H1 (cell line): ENCODE measurements at regions not wholly inside any gene's neighbourhood (a gene's known extent, or its start where the extent isn't known, plus 50 kb on each side); places are given as distances from the start of the nearest gene placed in this dataset.

Experiments used
- CTCF ChIA-PET: fragments of 300-600 bp; sonication (Branson Sonifier 250); formaldehyde crosslinking; loops from one replicate; lab custom pipeline; 2021; ENCODE audit not compliant: partially characterized antibody; lab: Charles Lee
- POLR2A ChIA-PET: fragments of 300-600 bp; sonication (Branson Sonifier 250); formaldehyde crosslinking; loops from one replicate; lab custom pipeline; 2021; ENCODE audit warnings: inconsistent platforms; ENCODE audit not compliant: partially characterized antibody; lab: Charles Lee
- DNase-seq, 2 experiments: peaks; one replicate each; pipeline versions ENCODE4 v3.0.0 to v3.0.0-alpha.2; 2010 to 2022; ENCODE audit warnings: low spot score in 2 of 2, low read depth in 1 of 2, mixed read lengths in 1 of 2
- FAIRE-seq: peaks from 2 replicates; lab custom pipeline; 2011; peaks lifted over from hg19 to GRCh38; lab: Jason Lieb, UNC
- H2AFZ ChIP-seq: 2 replicates; pipeline ENCODE4 v1.8.1; 2012; ENCODE audit warnings: low read length, inconsistent platforms
- H2AK5ac ChIP-seq: 2 replicates; pipeline ENCODE4 v1.6.1; 2013; ENCODE audit warnings: low read depth, low read length
- H2BK120ac ChIP-seq: replicated peaks from 2 replicates; pipeline ENCODE3; 2013; ENCODE audit warnings: low read depth, low read length, inconsistent platforms
- H2BK12ac ChIP-seq: 2 replicates; pipeline ENCODE4 v1.6.1; 2013; ENCODE audit warnings: low read depth, low read length
- H2BK15ac ChIP-seq: 2 replicates; pipeline ENCODE4 v1.6.1; 2013; ENCODE audit warnings: low read length
- H2BK20ac ChIP-seq: 2 replicates; pipeline ENCODE4 v1.6.1; 2013; ENCODE audit warnings: low read length
- H2BK5ac ChIP-seq: 2 replicates; pipeline ENCODE4 v1.6.1; 2013; ENCODE audit warnings: low read depth, low read length
- H3K14ac ChIP-seq: 2 replicates; pipeline ENCODE4 v1.6.1; 2013; ENCODE audit warnings: inconsistent platforms; ENCODE audit not compliant: insufficient read length
- H3K18ac ChIP-seq: 2 replicates; pipeline ENCODE4 v1.6.1; 2013; ENCODE audit warnings: low read length; ENCODE audit errors: extremely low read depth
- H3K23ac ChIP-seq: 2 replicates; pipeline ENCODE4 v1.6.1; 2013; ENCODE audit warnings: inconsistent platforms; ENCODE audit not compliant: insufficient read length
- H3K23me2 ChIP-seq: 2 replicates; pipeline ENCODE4 v1.6.1; 2013; ENCODE audit warnings: low read depth, low read length
- H3K27ac ChIP-seq: 2 replicates; pipeline ENCODE4 v1.6.1; 2011; ENCODE audit warnings: low read depth, low read length, inconsistent platforms
- H3K27me3 ChIP-seq, 4 experiments: replicated peaks in 1 of 4; 1 replicate in 1 of 4; 2 replicates in 3 of 4; pipeline versions ENCODE4 v1.6.1 to v1.8.1; 2011 to 2013; ENCODE audit warnings: low read length in 3 of 4, mild to moderate bottlenecking in 3 of 4, inconsistent platforms in 2 of 4, mixed read lengths in 2 of 4, moderate library complexity in 1 of 4; ENCODE audit not compliant: control insufficient read depth in 3 of 4, insufficient read depth in 3 of 4; ENCODE audit errors: extremely low read depth in 1 of 4
- H3K36me3 ChIP-seq, 4 experiments: 2 replicates each; pipeline versions ENCODE4 v1.6.1 to v1.8.1; 2011 to 2013; ENCODE audit warnings: mild to moderate bottlenecking in 4 of 4, low read length in 3 of 4, moderate library complexity in 2 of 4, control low read depth in 1 of 4, inconsistent platforms in 1 of 4; ENCODE audit not compliant: insufficient read depth in 4 of 4, control insufficient read depth in 2 of 4
- H3K4ac ChIP-seq: replicated peaks from 2 replicates; pipeline ENCODE3; 2013; ENCODE audit warnings: low read length, low read depth, mixed read lengths, inconsistent platforms; ENCODE audit not compliant: insufficient read length
- H3K4me1 ChIP-seq, 4 experiments: replicated peaks in 1 of 4; 1 replicate in 1 of 4; 2 replicates in 3 of 4; pipeline versions ENCODE4 v1.6.1 to v1.8.1; 2011 to 2013; ENCODE audit warnings: low read length in 3 of 4, inconsistent platforms in 2 of 4, mixed read lengths in 1 of 4; ENCODE audit not compliant: insufficient read depth in 4 of 4, control insufficient read depth in 3 of 4
- H3K4me2 ChIP-seq, 2 experiments: 2 replicates each; pipeline versions ENCODE4 v1.6.1 to v1.8.1; 2011 to 2013; ENCODE audit warnings: low read depth in 2 of 2, low read length in 2 of 2, control low read depth in 1 of 2, inconsistent platforms in 1 of 2, mild to moderate bottlenecking in 1 of 2; ENCODE audit not compliant: insufficient read depth in 1 of 2
- H3K4me3 ChIP-seq, 4 experiments: fragments of 200-600, 300-600 bp in 1 of 4; sonication (generic), shearing (Covaris generic), sonication (Bioruptor Twin) in 1 of 4; 2 replicates each; pipeline versions ENCODE4 v1.5.1 to v1.8.1; 2011 to 2016; ENCODE audit warnings: low read length in 4 of 4, low read depth in 3 of 4, control low read depth in 2 of 4, inconsistent platforms in 2 of 4, mild to moderate bottlenecking in 2 of 4, mixed read lengths in 1 of 4, moderate library complexity in 1 of 4; ENCODE audit not compliant: insufficient read depth in 2 of 4; ENCODE audit errors: extremely low read depth in 1 of 4
- H3K56ac ChIP-seq: replicated peaks from 2 replicates; pipeline ENCODE3; 2013; ENCODE audit warnings: low read depth, mild to moderate bottlenecking, mixed read lengths, low read length, inconsistent platforms; ENCODE audit not compliant: insufficient read length
- H3K79me1 ChIP-seq: 2 replicates; pipeline ENCODE4 v1.6.1; 2013; ENCODE audit warnings: low read depth, low read length, control low read depth
- H3K79me2 ChIP-seq, 2 experiments: 2 replicates each; pipeline versions ENCODE4 v1.6.1 to v1.8.1; 2012 to 2013; ENCODE audit warnings: low read length in 2 of 2, mild to moderate bottlenecking in 2 of 2, inconsistent platforms in 1 of 2; ENCODE audit not compliant: insufficient read depth in 2 of 2, control insufficient read depth in 1 of 2
- H3K9ac ChIP-seq, 4 experiments: replicated peaks in 1 of 4; 1 replicate in 1 of 4; 2 replicates in 3 of 4; pipeline versions ENCODE4 v1.6.1 to v1.8.1; 2011 to 2013; ENCODE audit warnings: low read depth in 3 of 4, low read length in 3 of 4, control low read depth in 2 of 4, mild to moderate bottlenecking in 2 of 4, moderate library complexity in 2 of 4, inconsistent platforms in 1 of 4; ENCODE audit errors: extremely low read depth in 1 of 4
- H3K9me3 ChIP-seq, 2 experiments: 2 replicates each; pipeline versions ENCODE4 v1.6.1 to v1.8.1; 2012 to 2013; ENCODE audit warnings: mild to moderate bottlenecking in 2 of 2, moderate library complexity in 2 of 2, control low read depth in 1 of 2, inconsistent platforms in 1 of 2, low read depth in 1 of 2, low read length in 1 of 2, mixed read lengths in 1 of 2; ENCODE audit not compliant: insufficient read depth in 2 of 2
- H4K20me1 ChIP-seq, 2 experiments: replicated peaks in 1 of 2; 2 replicates each; pipeline versions ENCODE3 to v1.8.1; 2011 to 2013; ENCODE audit warnings: inconsistent platforms in 2 of 2, low read length in 2 of 2, mild to moderate bottlenecking in 1 of 2; ENCODE audit not compliant: insufficient read depth in 2 of 2, control insufficient read depth in 1 of 2
- H4K5ac ChIP-seq: 2 replicates; pipeline ENCODE4 v1.6.1; 2013; ENCODE audit warnings: low read length, low read depth, mixed read lengths, inconsistent platforms; ENCODE audit not compliant: insufficient read length
- H4K8ac ChIP-seq: 2 replicates; pipeline ENCODE4 v1.8.0; 2013; ENCODE audit warnings: mild to moderate bottlenecking, moderate library complexity, low read length, inconsistent platforms; ENCODE audit not compliant: insufficient read depth; ENCODE audit errors: extremely low read depth
- H4K91ac ChIP-seq: replicated peaks from 2 replicates; pipeline ENCODE3; 2013; ENCODE audit warnings: low read length, mixed read lengths, inconsistent platforms; ENCODE audit not compliant: insufficient read length
- CBX8 ChIP-seq: fragments of 300-800, 300-1000 bp; sonication (generic); IDR thresholded peaks from 2 replicates; pipeline ENCODE4 v1.7.1; 2016; ENCODE audit warnings: low read depth, low read length, borderline replicate concordance
- CEBPB ChIP-seq: IDR thresholded peaks from 2 replicates; pipeline ENCODE4 v1.6.1; 2012; ENCODE audit warnings: low read depth, low read length
- FOSL1 ChIP-seq: IDR thresholded peaks from 2 replicates; pipeline ENCODE4 v1.6.1; 2011; ENCODE audit warnings: mild to moderate bottlenecking, low read depth, low read length, moderate library complexity; ENCODE audit not compliant: insufficient read depth
- JUND ChIP-seq: IDR thresholded peaks from 2 replicates; pipeline ENCODE4 v1.6.1; 2011; ENCODE audit warnings: mild to moderate bottlenecking, improper control_type of control experiment, low read length
- NANOG ChIP-seq: IDR thresholded peaks from 2 replicates; pipeline ENCODE4 v1.6.1; 2011; ENCODE audit warnings: low read length, low read depth, mild to moderate bottlenecking, inconsistent platforms; ENCODE audit not compliant: insufficient read depth, poor library complexity, severe bottlenecking
- RFX5 ChIP-seq: IDR thresholded peaks from 2 replicates; pipeline ENCODE4 v1.6.1; 2011; ENCODE audit warnings: low read depth, low read length, improper control_type of control experiment, borderline replicate concordance
- SAP30 ChIP-seq: fragments of 300-600 bp; sonication (generic); IDR thresholded peaks from 2 replicates; pipeline ENCODE4 v1.7.1; 2012; ENCODE audit warnings: low read length, moderate library complexity, mild to moderate bottlenecking, inconsistent platforms; ENCODE audit not compliant: insufficient read depth, insufficient replicate concordance
- SP2 ChIP-seq: IDR thresholded peaks from 2 replicates; pipeline ENCODE4 v1.6.1; 2012; ENCODE audit warnings: mild to moderate bottlenecking, low read length, inconsistent platforms
- SUZ12 ChIP-seq: fragments of 200-600 bp; sonication (generic); IDR thresholded peaks from 2 replicates; pipeline ENCODE4 v1.6.1; 2012; ENCODE audit warnings: mild to moderate bottlenecking, inconsistent platforms, low read length, moderate library complexity, mixed read lengths
- TAF7 ChIP-seq: optimal IDR thresholded peaks from 2 replicates; pipeline ENCODE3; 2011; ENCODE audit warnings: low read depth, mild to moderate bottlenecking, inconsistent platforms, low read length, moderate library complexity, borderline replicate concordance
- WGBS, 2 experiments: shearing (Covaris generic) in 1 of 2; methylation state at CpG; one replicate each; pipeline versions ENCODE4 v1.1.6 to v1.1.7; 2013 to 2015; ENCODE audit warnings: low lambda C conversion rate in 2 of 2, mixed read lengths in 2 of 2, inconsistent platforms in 1 of 2, low coverage in 1 of 2, missing lambda C conversion rate in 1 of 2; ENCODE audit not compliant: insufficient replicate concordance in 2 of 2, insufficient coverage in 1 of 2, insufficient read length in 1 of 2; ENCODE audit errors: extremely low coverage in 1 of 2, missing lambda C conversion rate in 1 of 2; 5-methylcytosine and 5-hydroxymethylcytosine counted together
- TF ChIP-seq, protein P1 (sequence below): IDR thresholded peaks from 2 replicates; pipeline ENCODE4 v1.6.1; 2011; ENCODE audit warnings: low read depth, mild to moderate bottlenecking, low read length; ENCODE audit not compliant: insufficient read depth

- peaks cover 0 to 7% (median 5%) of the 10 kb centered on the region in 4 experiments; a peak in 6 of 7 replicates for H3K27me3 ChIP-seq
- peak overlapping the region; percentile 99 for H2BK12ac ChIP-seq
- ChIA-PET POLR2A (interaction anchor here (0.7 to 1.7 kb wide), 13 partner anchors 11 to 384 kb away, joined by 3 to 5 read pairs (median 3); partner anchors contain the start of gene MKLN1), CTCF (interaction anchor here (0.7 to 1.5 kb wide), 7 partner anchors 21 to 344 kb away, joined by 3 to 6 read pairs (median 3); no protein-coding TSS in a partner anchor)
- no peaks in the 10 kb centered on the region for H3K9me3 ChIP-seq
- H3K4me2 ChIP-seq: peak overlapping the region; percentile 91 to 99
- 0 out of 2 replicates have a peak overlapping the region, but pooled peaks have one; percentile 72 for H2BK15ac ChIP-seq
- no peak overlapping the region for H3K23ac ChIP-seq
- peak overlapping the region; percentile 97 for H3K56ac ChIP-seq
- peak overlapping the region; percentile 81 for H3K4ac ChIP-seq
- H3K36me3 ChIP-seq: no peaks in the 10 kb centered on the region
- H3K79me1 ChIP-seq: no peaks in the 10 kb centered on the region
- H2AK5ac ChIP-seq: no peak overlapping the region
- H3K4me3 ChIP-seq: peak overlapping the region; percentile 63 to 87 (median 72)
- peak overlapping the region; percentile 91 for H3K14ac ChIP-seq
- H4K8ac ChIP-seq: peak overlapping the region; percentile 86
- H3K23me2 ChIP-seq: peaks cover 33% of the 10 kb centered on the region; the same call in 1 of the 2 replicates
- WGBS, 2 experiments: 4% methylated on average over 23 of the region's 37 CpGs; no CpG with 5 or more reads in 1 of the 2 experiments
- H2AFZ ChIP-seq: peak overlapping the region; percentile 82; the same call in 1 of the 2 replicates
- H3K4me1 ChIP-seq: peaks cover 13 to 28% (median 21%) of the 10 kb centered on the region in 4 experiments; a peak in 6 of 7 replicates
- H3K18ac ChIP-seq: peak overlapping the region; percentile 100
- DNase-seq (peak in 1 of 2 experiments; percentile 75), FAIRE-seq (no peak)
- peaks cover 0 to 10% of the 10 kb centered on the region in 2 experiments; a peak in 2 of 4 replicates for H3K79me2 ChIP-seq
- H3K27ac ChIP-seq: peak overlapping the region; percentile 83
- H3K9ac ChIP-seq: peak overlapping the region in 3 of 4 experiments; percentile 54 to 74 (median 64); a peak in 6 of 7 replicates
- H2BK20ac ChIP-seq: peak overlapping the region; percentile 93; the same call in 1 of the 2 replicates
- peak overlapping the region; percentile 97 for H4K91ac ChIP-seq
- peak overlapping the region; percentile 97 for H2BK5ac ChIP-seq
- H4K5ac ChIP-seq: peak overlapping the region; percentile 98
- no peaks in the 10 kb centered on the region for H4K20me1 ChIP-seq
- H2BK120ac ChIP-seq: peak overlapping the region; percentile 91
- no peak for TF ChIP-seq RFX5
- TF ChIP-seq CEBPB: no peak
- no peak for TF ChIP-seq FOSL1
- no peak for TF ChIP-seq CBX8
- TF ChIP-seq SAP30: no peak
- no peak for TF ChIP-seq JUND
- no peak for TF ChIP-seq SP2
- TF ChIP-seq, protein P1, sequence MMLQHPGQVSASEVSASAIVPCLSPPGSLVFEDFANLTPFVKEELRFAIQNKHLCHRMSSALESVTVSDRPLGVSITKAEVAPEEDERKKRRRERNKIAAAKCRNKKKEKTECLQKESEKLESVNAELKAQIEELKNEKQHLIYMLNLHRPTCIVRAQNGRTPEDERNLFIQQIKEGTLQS: no peak
- no peak for TF ChIP-seq NANOG
- TF ChIP-seq SUZ12: no peak
- TF ChIP-seq TAF7: no peak
These were observed 217.8 kb upstream of the MKLN1 start for GRCh38 chr7:131109759-131110296.
